Stimulated activated memory B cell treated with anti-CD40 and anti-IgM and Interleukin-4, amounts not matched to agents 10 μg/mL and 1 μg/mL and 100 μg/mL, for 72 hours (primary cell): ENCODE measurements at regions not wholly inside any gene's neighbourhood (a gene's known extent, or its start where the extent isn't known, plus 50 kb on each side); places are given as distances from the start of the nearest gene placed in this dataset.
"Not testable (repeated sequence)": the region's sequence is repeated elsewhere in the genome, so short reads cannot be mapped to it uniquely, and the experiment has no call there.

Experiments
- ATAC-seq: fragments of 150-1000 bp; cut with Tn5 transposase; 2 replicates; pipeline ENCODE4 v1.10.0; 2021
- H3K27ac Mint-ChIP-seq: one replicate; pipeline ENCODE4 v1.8.0; 2022; ENCODE audit warnings: mild to moderate bottlenecking, mixed read lengths
- H3K27me3 Mint-ChIP-seq: one replicate; pipeline ENCODE4 v1.8.0; 2022; ENCODE audit warnings: mixed read lengths
- H3K36me3 Mint-ChIP-seq: one replicate; pipeline ENCODE4 v1.8.0; 2022; ENCODE audit warnings: mixed read lengths
- H3K4me1 Mint-ChIP-seq: one replicate; pipeline ENCODE4 v1.8.0; 2022; ENCODE audit warnings: mixed read lengths
- H3K4me3 Mint-ChIP-seq: one replicate; pipeline ENCODE4 v1.8.0; 2022; ENCODE audit warnings: mild to moderate bottlenecking, moderate library complexity, mixed read lengths
- H3K9me3 Mint-ChIP-seq: one replicate; pipeline ENCODE4 v1.8.0; 2022; ENCODE audit warnings: mixed read lengths

GRCh38 chr2:209138079-209138478, 285.8 kb upstream of the MAP2 start:
- Mint-ChIP-seq H3K4me3 (no peak overlapping the region), H3K27me3 (no peaks in the 10 kb centered on the region), H3K4me1 (no peaks in the 10 kb centered on the region), H3K9me3 (peaks cover 3% of the 10 kb centered on the region), H3K27ac (no peak overlapping the region), H3K36me3 (no peaks in the 10 kb centered on the region)
- ATAC-seq = no peak

DNA sequence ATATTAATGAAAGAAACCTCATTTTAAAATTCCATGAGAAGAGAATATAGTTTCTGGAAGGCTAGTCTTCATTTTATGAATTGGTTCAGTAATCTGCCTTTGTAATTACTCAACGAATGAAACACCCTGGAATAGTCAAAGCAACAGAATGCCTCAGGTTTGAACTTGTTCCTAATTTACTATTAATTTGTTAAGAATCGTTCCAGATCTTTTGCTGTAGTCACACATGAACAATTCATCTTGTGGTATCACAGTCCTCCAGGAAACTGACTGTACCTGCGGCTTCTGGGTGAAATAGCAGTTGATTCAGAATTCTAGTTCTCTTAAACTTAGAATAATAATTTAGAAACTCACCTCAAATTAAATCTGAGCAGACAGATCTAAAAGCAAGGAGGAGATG, 282.7 kb upstream of the MAP2 start:
- ATAC-seq = no peak
- no peaks in the 10 kb centered on the region for H3K27me3 Mint-ChIP-seq
- H3K36me3 Mint-ChIP-seq = no peaks in the 10 kb centered on the region
- peaks cover 3% of the 10 kb centered on the region for H3K9me3 Mint-ChIP-seq
- no peaks in the 10 kb centered on the region for H3K4me1 Mint-ChIP-seq
- H3K27ac Mint-ChIP-seq = no peak overlapping the region
- no peak overlapping the region for H3K4me3 Mint-ChIP-seq

DNA sequence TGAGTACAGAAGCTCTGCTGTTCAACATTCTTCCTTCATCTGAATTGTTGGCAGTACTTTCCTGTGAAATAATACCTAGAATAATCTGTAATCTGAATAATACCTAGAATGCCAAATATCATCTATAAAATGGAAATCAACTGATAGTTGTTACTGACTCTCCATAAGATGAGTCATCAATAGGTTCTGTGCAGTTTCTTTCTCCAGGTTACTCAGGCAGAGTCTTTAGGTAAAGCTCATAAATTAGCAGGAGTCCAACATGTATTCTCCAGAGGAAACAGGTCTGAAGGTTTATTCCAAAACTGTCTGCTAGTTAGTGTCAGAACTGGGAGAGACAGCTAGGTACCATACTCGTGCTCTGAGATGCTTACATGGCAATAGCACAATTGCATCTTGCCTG, 282.0 kb upstream of the MAP2 start:
- Mint-ChIP-seq H3K27me3 (no peaks in the 10 kb centered on the region), H3K4me1 (no peaks in the 10 kb centered on the region), H3K36me3 (no peaks in the 10 kb centered on the region), H3K27ac (no peak overlapping the region), H3K9me3 (no peaks in the 10 kb centered on the region), H3K4me3 (no peak overlapping the region)
- no peak for ATAC-seq

DNA sequence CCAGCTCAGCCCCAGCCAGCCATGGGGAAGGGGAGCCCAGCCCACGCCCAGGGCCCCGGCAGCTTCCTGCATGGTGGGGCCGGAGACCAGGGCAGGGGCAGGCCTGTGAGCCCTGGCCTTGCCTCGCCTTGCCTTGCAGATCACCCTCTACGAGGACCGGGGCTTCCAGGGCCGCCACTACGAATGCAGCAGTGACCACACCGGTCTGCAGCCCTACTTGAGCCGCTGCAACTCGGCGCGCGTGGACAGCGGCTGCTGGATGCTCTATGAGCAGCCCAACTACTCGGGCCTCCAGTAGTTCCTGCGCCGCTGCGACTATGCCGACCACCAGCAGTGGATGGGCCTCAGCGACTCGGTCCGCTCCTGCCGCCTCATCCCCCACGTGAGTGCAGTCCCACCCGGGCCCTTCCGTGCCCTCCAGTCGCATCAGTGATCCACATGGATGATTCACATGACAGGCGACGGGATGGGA, 278.6 kb upstream of the MAP2 start:
- not testable (repeated sequence) for H3K4me3 Mint-ChIP-seq, H3K9me3 Mint-ChIP-seq, H3K4me1 Mint-ChIP-seq, H3K27ac Mint-ChIP-seq, ATAC-seq, H3K36me3 Mint-ChIP-seq, H3K27me3 Mint-ChIP-seq

DNA sequence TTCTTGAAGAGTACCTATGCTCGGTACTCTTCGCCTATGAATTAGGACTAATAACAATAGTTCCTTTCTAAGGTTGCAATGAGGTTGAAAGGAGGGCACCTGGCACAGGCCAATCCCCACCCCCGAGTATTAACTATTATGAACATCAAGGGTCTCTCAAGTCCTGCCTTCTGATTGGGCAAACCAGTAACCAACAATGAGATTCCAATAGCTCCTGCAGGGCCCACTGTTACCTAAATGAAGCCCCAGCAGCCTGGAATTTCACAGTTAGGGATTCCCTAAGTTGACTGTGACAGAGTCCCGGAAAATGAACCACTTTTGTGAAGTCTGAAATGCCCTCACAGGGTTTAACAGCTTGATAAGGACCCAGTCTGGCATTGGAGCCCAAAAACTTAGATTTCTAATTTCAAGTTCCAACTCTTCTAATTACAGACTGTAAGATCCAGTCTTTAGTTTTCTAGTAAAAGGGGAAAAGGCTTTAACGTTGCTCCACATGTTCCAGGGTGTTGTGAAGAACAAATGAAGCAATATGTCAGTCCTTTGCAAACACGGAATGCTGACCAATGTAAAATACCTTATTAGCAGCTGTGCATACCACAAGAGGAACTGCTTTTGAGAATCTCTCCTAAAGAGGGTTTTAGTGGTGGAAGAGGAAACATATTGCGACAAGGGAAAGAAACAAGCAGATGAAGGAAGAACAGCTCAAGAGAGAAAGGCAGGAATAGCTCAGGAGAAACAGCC, 277.7 kb upstream of the MAP2 start:
- H3K36me3 Mint-ChIP-seq = no peaks in the 10 kb centered on the region
- no peaks in the 10 kb centered on the region for H3K27me3 Mint-ChIP-seq
- no peak overlapping the region for H3K4me3 Mint-ChIP-seq
- no peaks in the 10 kb centered on the region for H3K4me1 Mint-ChIP-seq
- ATAC-seq = no peak
- H3K27ac Mint-ChIP-seq = no peak overlapping the region
- no peaks in the 10 kb centered on the region for H3K9me3 Mint-ChIP-seq

DNA sequence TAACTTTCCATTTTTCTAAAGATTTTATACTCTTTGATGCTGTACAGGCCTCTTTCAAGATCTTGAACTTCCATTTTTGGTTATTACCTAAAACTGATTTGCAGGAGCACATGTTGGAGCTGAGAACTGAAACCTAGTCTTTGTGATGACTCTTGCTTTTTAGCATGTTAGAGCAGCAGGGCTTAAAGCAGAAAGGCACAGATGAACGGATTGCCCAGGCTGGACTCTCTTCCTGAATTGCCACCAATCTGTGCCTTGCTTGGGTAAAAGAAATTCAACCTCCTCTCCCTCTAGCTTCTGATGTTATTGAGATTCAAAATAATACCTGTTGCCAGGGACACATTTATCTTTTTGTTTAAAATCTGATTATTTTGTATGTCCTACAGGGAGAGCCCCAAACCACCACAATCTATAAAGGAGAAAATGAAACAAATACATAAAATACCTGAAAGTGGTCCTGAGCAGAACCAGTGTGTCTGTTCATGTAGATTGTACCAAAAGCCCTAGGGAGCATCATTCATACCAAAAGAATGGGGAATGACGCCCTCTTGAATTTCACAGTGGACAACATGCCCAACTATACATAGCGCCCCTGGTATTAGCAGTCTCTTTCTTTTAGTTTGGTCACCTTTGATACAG, 277.0 kb upstream of the MAP2 start:
- Mint-ChIP-seq H3K36me3 (no peaks in the 10 kb centered on the region), H3K4me1 (no peaks in the 10 kb centered on the region), H3K27ac (no peak overlapping the region), H3K4me3 (no peak overlapping the region), H3K9me3 (no peaks in the 10 kb centered on the region), H3K27me3 (no peaks in the 10 kb centered on the region)
- ATAC-seq = no peak

GRCh38 chr2:209147981-209148380, 275.9 kb upstream of the MAP2 start:
- no peaks in the 10 kb centered on the region for H3K9me3 Mint-ChIP-seq
- H3K36me3 Mint-ChIP-seq = no peaks in the 10 kb centered on the region
- H3K4me1 Mint-ChIP-seq = no peaks in the 10 kb centered on the region
- ATAC-seq = no peak
- H3K27me3 Mint-ChIP-seq = no peaks in the 10 kb centered on the region
- no peak overlapping the region for H3K27ac Mint-ChIP-seq
- H3K4me3 Mint-ChIP-seq = no peak overlapping the region

DNA sequence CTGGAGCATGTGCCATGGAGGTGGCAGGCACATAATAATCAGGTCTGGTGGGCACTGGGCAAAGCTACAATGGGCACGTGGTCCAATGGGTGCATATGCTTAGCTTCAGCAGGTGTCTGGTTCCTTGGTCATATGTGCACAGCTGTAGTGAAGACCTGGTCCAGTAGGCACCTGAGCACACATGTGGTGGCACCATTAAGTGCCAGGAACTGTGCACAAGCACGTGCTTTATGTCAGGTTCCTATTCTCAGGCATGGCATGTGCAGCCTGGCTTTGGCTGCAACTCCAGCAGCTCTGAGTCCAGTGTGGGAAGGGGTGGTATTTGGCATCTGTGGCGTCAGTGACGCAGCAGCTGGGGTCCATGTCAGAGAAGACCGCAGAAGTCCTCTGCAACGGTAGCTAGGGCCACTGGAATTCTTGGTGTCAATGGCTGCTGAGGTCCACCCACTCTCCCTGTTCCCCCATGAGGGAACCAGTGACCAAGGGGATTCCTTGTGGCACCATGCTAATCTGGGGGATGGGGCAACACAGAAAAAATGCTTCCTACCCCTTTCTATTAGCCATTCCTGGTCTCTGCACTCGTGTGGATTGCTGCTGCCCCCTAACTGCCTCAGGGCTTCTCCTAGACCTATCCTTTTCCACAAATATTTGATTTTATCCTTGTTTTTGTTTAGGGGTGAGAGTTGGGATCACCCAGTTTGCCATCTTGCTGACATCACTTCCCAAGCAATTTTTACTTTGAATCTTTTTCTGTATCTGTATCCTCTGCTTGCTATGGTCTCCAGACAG, 262.9 kb upstream of the MAP2 start:
- peak; percentile 43 for ATAC-seq
- no peaks in the 10 kb centered on the region for H3K4me1 Mint-ChIP-seq
- no peak overlapping the region for H3K4me3 Mint-ChIP-seq
- no peak overlapping the region for H3K27ac Mint-ChIP-seq
- H3K27me3 Mint-ChIP-seq = no peaks in the 10 kb centered on the region
- H3K36me3 Mint-ChIP-seq = no peaks in the 10 kb centered on the region
- H3K9me3 Mint-ChIP-seq = no peaks in the 10 kb centered on the region

- no peak overlapping the region for H3K27ac Mint-ChIP-seq
- no peaks in the 10 kb centered on the region for H3K27me3 Mint-ChIP-seq
- no peaks in the 10 kb centered on the region for H3K9me3 Mint-ChIP-seq
- H3K36me3 Mint-ChIP-seq = no peaks in the 10 kb centered on the region
- no peak overlapping the region for H3K4me3 Mint-ChIP-seq
- no peak for ATAC-seq
- no peaks in the 10 kb centered on the region for H3K4me1 Mint-ChIP-seq
Measured at GRCh38 chr2:209162129-209162528, 261.7 kb upstream of the MAP2 start.

DNA sequence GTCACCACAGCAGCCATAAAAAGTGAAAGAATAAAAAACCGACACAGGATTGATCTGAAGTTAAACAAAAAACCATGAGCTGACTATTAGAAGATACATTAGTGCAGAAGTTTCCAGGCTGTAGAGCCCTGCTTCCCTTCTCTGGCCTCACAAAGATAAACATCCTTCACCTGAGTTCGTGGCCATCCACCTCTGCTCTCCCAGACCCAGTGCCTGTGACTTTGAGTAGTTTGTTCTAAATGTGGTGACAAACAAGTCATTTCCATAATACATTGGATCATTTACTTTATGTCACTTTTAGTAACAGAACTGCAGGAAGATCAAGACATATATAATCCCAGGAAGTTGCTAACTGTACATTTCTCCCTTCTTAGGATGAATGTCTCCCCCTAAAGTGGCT, 241.9 kb upstream of the MAP2 start:
- Mint-ChIP-seq H3K4me1 (no peaks in the 10 kb centered on the region), H3K27ac (no peak overlapping the region), H3K36me3 (no peaks in the 10 kb centered on the region), H3K9me3 (peaks cover 7% of the 10 kb centered on the region), H3K4me3 (no peak overlapping the region), H3K27me3 (no peaks in the 10 kb centered on the region)
- no peak for ATAC-seq

DNA sequence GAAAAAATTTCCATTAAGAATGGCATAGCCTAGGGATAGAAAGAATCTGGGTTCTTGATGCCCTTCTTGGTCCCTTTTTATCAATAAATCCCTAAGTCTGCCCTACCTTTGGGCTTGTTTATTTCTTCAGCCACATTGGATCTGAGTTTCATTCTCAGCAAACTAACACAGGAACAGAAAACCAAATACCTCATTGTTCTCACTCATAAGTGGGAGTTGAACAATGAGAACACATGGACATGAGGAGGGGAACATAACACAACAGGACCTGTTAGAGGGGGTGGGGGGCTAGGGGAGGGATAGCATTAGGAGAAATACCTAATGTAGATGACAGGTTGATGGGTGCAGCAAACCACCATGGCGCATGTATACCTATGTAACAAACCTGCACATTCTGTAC, 237.0 kb upstream of the MAP2 start:
- not testable (repeated sequence) for H3K27me3 Mint-ChIP-seq, H3K4me1 Mint-ChIP-seq, ATAC-seq, H3K9me3 Mint-ChIP-seq, H3K4me3 Mint-ChIP-seq, H3K36me3 Mint-ChIP-seq, H3K27ac Mint-ChIP-seq

DNA sequence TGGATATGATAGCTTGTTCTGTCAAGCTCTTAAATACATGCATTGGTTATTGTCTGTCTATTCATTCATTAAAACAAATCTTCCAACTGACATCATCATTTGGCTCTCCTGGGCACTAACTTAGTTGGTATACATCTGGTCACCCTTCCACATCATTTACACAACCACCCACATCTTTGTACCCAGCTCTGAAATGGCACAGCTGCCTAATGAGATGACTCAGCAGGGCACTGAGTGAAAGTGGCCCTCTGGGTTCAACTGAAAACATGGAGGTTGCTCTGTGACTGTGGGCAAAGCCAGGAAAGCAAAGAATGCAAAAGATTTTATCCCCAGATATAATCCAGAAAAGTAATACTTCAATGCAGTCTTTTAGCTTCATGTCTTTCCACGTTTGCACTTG, 234.0 kb upstream of the MAP2 start:
- Mint-ChIP-seq H3K4me1 (no peaks in the 10 kb centered on the region), H3K9me3 (no peaks in the 10 kb centered on the region), H3K27me3 (no peaks in the 10 kb centered on the region), H3K27ac (no peak overlapping the region), H3K36me3 (no peaks in the 10 kb centered on the region), H3K4me3 (no peak overlapping the region)
- no peak for ATAC-seq

DNA sequence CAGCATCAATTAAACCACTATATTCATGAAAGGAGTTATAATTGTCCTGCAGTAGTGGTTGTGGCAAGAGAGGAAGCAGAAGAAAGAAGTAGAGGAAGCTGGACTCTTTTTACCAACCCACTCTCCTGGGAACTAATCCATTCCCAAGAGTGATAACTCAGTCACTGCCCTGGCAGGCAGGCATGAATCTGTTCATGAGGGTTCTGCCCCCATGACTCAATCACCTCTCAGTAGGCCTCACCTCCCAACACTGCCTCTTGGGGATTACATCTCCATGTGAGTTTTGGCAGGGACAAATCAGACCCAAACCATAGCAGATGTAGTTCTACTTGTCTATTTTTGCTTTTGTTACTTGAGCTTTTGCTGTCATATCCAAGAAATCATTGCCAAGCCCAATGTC, 232.7 kb upstream of the MAP2 start:
- Mint-ChIP-seq H3K9me3 (no peaks in the 10 kb centered on the region), H3K27ac (no peak overlapping the region), H3K27me3 (no peaks in the 10 kb centered on the region), H3K36me3 (no peaks in the 10 kb centered on the region), H3K4me1 (no peaks in the 10 kb centered on the region), H3K4me3 (no peak overlapping the region)
- no peak for ATAC-seq

DNA sequence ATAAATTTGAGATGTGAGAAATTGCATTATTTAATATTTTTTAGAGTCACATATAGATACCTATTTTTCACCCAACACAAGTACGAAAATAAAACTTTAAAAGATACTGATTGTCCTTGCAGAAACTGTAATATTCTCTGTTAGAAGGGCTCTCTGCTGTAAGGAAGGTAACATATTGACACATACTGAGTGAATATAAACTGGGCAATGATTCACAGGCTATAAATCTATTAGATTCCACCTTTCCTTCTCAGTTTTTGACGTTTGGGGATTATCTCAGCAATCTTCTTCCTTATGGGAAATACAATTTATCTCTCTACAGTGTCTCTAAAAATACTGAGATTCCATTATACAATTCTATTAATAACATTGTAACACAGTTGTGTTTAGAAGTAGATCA, 229.1 kb upstream of the MAP2 start:
- H3K36me3 Mint-ChIP-seq = no peaks in the 10 kb centered on the region
- H3K27me3 Mint-ChIP-seq = no peaks in the 10 kb centered on the region
- no peaks in the 10 kb centered on the region for H3K4me1 Mint-ChIP-seq
- no peaks in the 10 kb centered on the region for H3K9me3 Mint-ChIP-seq
- no peak overlapping the region for H3K27ac Mint-ChIP-seq
- H3K4me3 Mint-ChIP-seq = no peak overlapping the region
- no peak for ATAC-seq

DNA sequence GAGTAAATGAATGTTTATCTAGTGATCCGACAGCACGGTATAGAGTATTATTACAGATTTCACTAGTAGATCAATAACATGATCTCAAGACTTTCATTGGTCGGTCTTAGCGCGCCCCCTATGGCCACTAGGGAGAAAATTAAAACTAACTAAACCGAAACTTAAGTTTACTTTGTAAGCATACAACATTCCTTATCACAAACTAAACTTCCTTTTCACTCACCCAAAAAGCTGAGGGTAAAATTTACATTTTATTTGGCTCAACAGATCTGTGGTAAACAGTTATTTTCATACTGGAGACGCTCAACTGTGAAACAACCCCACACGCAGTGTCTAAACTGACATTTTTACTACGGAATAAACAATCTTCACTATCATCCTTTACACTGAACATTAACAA, 215.6 kb upstream of the MAP2 start:
- no peaks in the 10 kb centered on the region for H3K27me3 Mint-ChIP-seq
- H3K9me3 Mint-ChIP-seq = no peaks in the 10 kb centered on the region
- no peaks in the 10 kb centered on the region for H3K36me3 Mint-ChIP-seq
- H3K4me1 Mint-ChIP-seq = no peaks in the 10 kb centered on the region
- H3K4me3 Mint-ChIP-seq = no peak overlapping the region
- ATAC-seq = no peak
- H3K27ac Mint-ChIP-seq = no peak overlapping the region

- no peak overlapping the region for H3K27ac Mint-ChIP-seq
- no peak for ATAC-seq
- no peak overlapping the region for H3K4me3 Mint-ChIP-seq
Measured at GRCh38 chr2:209209943-209210342, 213.9 kb upstream of the MAP2 start.

More at GRCh38 chr2:209209943-209210342, 213.9 kb upstream of the MAP2 start:
- H3K4me1 Mint-ChIP-seq = no peaks in the 10 kb centered on the region
- H3K9me3 Mint-ChIP-seq = no peaks in the 10 kb centered on the region
- H3K27me3 Mint-ChIP-seq = no peaks in the 10 kb centered on the region
- no peaks in the 10 kb centered on the region for H3K36me3 Mint-ChIP-seq
